ENCODE measurements at regions not wholly inside any gene's neighbourhood (a gene's known extent, or its start where the extent isn't known, plus 50 kb on each side); places are given as distances from the start of the nearest gene placed in this dataset.
"Not testable (repeated sequence)": the region's sequence is repeated elsewhere in the genome, so short reads cannot be mapped to it uniquely, and the experiment has no call there.

DNA sequence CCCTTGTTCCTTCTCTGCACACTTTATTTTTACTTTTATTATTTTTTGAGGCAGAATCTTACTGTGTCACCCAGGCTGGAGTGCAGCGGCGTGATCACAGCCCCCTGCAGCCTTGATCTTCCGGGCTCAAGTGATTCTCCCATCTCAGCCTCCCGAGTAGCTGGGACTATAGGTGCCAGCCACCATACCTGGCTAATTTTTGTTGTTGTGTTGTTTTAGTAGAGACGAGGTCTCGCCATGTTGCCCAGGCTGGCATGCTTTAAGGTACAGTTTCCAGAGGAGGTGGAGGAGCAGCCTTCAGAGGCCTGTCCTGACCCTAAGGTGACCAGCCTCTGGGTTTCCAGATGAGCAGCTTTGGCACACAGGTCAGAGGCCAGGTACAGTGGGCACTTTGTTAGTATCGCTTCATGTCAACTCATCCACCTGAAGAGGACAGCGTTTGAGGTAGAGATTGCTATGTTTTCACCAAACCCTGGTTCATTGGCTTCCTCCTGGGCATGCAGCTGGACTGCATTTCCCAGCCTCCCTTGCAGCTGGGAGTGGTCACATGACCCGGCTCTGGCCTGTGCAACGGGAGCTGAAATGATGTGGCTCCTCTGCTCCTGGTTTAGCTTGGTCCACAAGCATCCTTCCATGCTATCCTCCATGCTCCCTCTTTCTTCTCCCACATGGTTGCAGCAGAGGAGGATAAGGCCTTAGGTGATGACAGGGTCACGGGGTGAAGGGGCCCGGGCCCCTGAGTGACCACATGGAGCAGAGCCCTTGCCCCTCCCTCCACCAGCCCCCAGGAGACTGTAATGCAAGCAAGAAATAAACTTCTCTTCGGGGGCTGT is 139.3 kb upstream of the IER5L start:
- peak; percentile 59 for DNase-seq (ENCODE audit: low read depth)

DNA sequence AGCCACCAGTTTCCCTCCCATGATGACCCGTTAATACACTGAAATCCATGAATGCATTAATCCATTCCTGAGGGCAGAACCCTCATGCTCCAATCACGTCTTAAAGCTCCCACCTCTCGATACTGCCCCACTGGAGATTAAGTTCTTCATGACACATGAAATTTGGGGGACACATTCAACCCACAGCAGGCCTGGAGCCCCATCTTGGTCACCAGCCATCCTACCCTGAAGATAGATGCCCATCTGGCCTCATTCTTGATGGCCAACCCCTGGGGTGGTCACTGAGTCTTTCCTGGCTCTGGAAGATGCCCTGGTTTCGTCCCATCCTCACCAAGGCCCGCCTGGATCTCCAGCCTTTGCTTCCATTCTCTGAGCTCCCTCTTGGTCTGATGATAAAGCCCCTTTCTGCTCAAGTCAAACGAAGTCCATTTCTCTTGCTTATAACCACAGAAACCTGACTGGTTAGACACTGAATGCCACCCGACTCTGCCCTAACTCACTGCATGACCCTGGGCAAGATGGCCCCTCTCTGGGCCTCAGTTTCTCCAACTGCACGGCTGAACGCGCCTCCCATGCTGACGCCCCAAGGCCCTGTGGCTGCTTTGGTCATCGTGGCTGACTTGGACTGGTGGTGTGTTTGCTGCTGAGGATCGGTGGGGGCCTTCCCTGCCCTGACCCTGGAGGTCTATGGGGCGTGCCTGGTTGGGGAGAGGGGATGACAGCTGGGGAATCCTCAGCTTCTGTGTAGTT is 138.4 kb upstream of the IER5L start:
- DNase-seq (ENCODE audit: low read depth): no peak

- DNase-seq (ENCODE audit: low read depth): no peak
Measured at GRCh38 chr9:129313331-129313955, 135.4 kb upstream of the IER5L start.

DNA sequence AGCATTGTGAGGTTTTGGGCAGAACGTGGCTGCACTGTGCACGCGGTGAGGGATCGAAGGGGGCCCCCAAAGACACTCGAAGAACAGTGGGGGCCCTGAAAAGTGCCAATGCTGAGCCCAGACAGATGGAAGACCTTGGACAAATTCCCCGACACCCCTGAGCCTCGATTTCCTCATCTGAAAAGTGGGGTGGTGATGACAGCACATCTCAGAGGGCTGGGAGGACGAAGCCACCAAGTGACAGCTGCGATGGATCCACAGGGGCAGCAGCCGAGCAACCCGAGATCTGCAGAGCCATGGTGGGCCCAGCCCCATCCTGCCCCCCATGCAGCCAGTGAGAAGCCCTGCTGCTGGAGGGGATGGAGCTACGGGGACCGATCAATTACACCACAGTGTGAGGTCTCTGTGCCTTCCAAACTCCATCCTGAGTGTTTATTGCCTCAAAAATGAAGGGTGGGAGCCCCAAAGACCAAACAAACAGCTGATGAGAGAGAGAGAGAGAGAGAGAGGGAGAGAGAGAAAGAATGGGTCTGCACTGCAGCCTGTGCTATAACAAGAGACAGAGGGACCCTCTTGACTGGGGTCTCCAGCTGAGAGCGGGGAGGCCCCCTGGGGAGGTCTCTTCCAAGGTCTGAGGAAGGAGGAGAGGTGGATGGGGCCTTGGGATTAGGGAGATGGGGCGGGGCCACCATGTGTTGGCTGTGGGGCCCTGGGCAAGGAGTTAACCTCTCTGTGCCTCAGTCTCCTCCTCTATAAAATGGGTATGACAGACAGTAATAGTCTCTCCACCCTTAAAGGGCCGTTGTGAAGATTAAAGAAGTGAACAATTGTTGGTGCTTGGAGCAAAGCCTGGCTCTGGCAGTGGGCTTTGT is 134.4 kb upstream of the IER5L start:
- DNase-seq (ENCODE audit: low read depth): no peak

DNA sequence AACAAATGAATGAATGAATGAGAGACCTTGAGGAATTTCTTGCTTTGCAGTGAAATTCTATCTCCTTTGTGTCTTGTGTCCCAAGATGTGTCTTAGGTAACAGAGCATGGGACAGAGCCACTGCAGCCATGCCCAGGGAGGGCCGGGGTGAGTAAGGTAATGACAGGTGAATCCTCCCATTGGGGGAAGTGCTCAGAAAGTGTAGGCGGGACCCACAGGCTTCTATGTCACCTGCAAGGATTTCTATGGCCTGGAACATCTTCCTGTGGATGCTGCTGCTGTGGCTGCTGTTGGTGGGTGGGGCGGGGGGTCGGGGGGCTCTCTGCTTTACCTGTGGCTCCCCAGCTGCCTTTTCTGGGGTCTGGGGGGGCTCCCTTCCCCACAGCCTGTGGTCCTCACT is 133.6 kb upstream of the IER5L start:
- DNase-seq (ENCODE audit: low read depth): no peak

DNA sequence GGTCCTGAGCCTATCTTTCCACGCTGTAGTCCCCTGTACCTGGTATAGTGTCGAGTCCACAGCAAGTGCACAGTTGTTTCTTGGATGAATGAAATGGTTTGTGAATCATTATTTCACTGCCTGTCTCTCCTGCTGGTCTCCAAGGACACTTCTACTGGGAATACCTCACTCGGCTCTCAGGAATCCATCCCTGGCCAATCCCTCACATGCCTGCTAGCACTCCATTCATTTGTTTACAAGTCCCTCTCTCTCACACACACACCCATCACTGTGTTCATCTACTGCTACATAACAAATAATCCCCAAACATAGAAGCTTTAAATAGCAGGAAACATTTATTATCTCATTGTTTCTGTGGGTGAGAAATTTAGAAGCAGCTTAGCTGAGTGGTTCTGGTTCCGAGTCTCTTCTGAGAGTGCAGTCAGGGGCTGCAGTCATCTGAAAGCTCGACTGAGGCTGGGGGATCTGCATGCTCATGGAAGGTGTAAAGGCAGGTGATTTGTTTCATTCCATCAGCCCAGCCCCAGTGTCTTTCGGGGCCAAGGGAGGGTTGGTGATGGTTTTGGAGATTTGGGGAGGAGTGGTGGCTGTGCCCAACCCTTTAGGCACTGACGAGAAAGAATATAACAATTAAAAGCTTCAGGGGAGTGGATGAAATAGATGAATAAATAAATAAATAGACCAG is 132.7 kb upstream of the IER5L start:
- DNase-seq (ENCODE audit: low read depth): peak; percentile 38

GRCh38 chr9:129309906-129310305 is 131.8 kb upstream of the IER5L start:
- DNase-seq (ENCODE audit: low read depth): peak; percentile 26

DNA sequence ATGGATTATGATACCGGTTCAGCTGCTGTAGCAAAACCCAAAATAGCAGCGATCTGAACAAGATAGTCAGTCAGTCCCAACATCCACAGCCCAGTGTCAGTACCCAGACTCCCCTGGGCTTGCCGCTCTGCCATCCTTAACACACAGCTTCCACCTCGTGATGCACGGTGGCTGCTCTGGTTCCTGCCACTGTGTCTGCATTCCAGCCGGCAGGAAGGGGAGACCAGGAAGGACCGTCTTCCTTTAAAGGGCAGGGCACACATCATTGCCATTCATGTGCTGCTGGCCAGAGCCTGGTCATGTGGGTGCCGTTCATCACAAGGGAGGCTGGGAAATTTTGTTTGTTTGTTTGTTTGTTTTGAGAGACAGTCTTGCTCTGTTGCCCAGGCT is 131.0 kb upstream of the IER5L start:
- no peak for DNase-seq (ENCODE audit: low read depth)

- DNase-seq (ENCODE audit: low read depth): no peak
Measured at GRCh38 chr9:129307227-129307970, 129.3 kb upstream of the IER5L start.

- no peak for DNase-seq (ENCODE audit: low read depth)
Measured at GRCh38 chr9:129306318-129306973, 128.4 kb upstream of the IER5L start.

DNA sequence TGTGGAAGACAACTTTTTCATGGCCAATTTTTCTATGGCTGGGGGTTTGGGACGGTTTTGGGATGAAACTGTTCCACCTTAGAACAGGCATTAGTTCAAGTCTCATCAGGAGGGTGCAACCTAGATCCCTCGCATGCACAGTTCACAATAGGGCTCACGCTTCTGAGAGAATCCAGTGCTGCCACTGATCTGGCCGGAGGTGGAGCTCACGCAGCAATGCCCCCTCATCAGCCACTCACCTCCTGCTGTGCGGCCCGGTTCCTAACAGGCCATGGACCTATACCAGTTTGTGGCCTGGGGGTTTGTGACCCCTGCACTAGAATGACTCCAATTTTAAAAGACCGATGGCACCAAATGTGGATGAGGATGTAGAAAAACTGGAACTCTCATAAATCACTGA is 127.2 kb upstream of the IER5L start:
- no peak for DNase-seq (ENCODE audit: low read depth)

DNA sequence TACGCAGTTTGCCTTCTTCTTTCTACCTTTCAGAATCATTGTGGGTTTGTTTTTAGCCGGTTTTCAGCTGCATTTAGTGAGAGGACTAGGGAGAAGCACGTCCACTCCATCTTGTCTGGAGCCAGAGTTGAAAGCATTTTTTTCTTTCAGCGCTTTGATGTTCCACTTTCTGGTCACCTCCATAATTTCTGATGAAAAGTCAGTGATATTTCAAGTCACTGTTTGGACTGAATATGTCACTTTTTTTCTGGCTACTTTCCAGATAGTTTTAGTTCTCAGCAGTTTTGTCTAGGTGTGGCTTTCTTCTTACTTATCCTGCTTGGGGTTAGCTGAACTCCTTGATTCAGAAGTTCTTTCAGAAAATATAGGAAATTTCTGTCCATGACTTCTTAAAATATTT is 123.9 kb upstream of the IER5L start:
- no peak for DNase-seq (ENCODE audit: low read depth)

GRCh38 chr9:129296195-129296594 is 118.1 kb upstream of the IER5L start:
- not testable (repeated sequence) for DNase-seq (ENCODE audit: low read depth)

GRCh38 chr9:129291041-129291501 is 113.0 kb upstream of the IER5L start:
- no peak for DNase-seq (ENCODE audit: low read depth)

DNA sequence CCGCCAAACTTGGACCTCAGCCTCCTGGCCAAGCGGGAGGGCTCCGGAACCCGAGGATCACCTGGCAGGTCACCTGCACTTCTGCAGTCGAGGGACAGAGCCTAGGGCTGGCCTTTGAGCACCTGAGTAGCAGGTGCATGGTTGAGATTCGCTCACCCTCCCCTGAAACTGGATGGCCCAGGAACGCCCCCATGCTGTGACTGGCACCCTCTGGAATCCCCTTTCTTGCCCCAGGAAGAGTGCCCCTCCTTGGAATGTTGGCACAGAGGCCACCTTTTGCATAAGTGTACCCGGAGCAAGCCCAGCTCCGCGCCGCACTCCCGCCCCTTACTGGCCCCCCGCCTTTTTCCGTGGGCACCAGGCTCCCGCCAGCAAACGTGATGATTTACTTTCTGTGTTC is 112.5 kb upstream of the IER5L start:
- DNase-seq (ENCODE audit: low read depth): no peak

- no peak for DNase-seq (ENCODE audit: low read depth)
Measured at GRCh38 chr9:129289883-129290282, 111.8 kb upstream of the IER5L start.

GRCh38 chr9:129289131-129289731 is 111.2 kb upstream of the IER5L start:
- DNase-seq (ENCODE audit: low read depth): no peak

DNA sequence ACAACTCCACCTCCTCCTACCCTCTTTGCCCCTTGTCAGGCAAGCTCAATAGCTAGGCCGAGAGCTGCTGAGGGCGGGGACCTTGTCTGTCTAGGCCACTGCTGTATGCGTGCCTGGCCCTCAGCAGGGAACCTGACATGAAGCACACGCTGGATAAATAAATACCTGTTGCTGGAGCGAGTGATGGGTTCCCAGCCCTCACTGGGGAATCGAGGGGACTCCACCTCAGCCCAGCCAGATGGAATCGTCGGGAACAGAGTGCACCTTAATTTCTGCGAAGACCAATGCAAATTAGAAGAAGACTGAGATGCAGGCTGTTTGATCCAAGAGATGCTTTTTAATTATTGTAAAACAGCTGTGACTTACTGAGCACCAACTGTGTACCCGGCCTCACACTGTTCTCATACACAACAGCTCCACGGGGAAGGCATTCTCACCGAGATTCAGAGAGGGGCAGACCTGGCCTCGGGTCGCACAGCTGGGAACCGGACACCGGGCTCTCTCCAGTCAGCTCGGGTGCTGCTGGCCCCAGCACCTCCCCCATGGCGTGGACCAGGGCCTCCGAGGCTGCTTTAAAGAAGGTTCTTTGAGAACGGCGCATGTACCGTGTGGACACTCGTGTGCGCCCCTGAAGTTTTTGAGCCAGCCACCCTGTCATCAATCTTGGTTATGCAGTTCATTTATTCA is 109.7 kb upstream of the IER5L start:
- DNase-seq (ENCODE audit: low read depth): no peak

Data from M059J (cell line).